Sigmoid colon (tissue), 6 donors: ENCODE measurements at regions not wholly inside any gene's neighbourhood (a gene's known extent, or its start where the extent isn't known, plus 50 kb on each side); places are given as distances from the start of the nearest gene placed in this dataset.

Source experiments
- DNase-seq: peaks from one replicate; pipeline ENCODE4 v3.0.0-alpha.2; 2019
- H3K27ac ChIP-seq, 4 donors: fragments of 200-600 bp; sonication (generic); one replicate each; pipeline ENCODE4 v1.5.1; 2016 to 2019; ENCODE audit warnings: mild to moderate bottlenecking in 1 of 4
- H3K27me3 ChIP-seq, 3 donors: fragments of 200-600 bp; sonication (generic); one replicate each; pipeline ENCODE4 v1.5.1; 2019; ENCODE audit warnings: mild to moderate bottlenecking in 1 of 3
- H3K36me3 ChIP-seq, 4 donors: fragments of 200-600 bp; sonication (generic); one replicate each; pipeline ENCODE4 v1.5.1; 2016 to 2019
- H3K4me1 ChIP-seq, 4 donors: fragments of 200-600 bp; sonication (generic); one replicate each; pipeline ENCODE4 v1.5.1; 2017 to 2019
- H3K4me3 ChIP-seq, 4 donors: fragments of 200-600 bp; sonication (generic); one replicate each; pipeline ENCODE4 v1.5.1; 2017 to 2019; ENCODE audit warnings: mild to moderate bottlenecking in 2 of 4, moderate library complexity in 1 of 4
- H3K9me3 ChIP-seq, 4 donors: fragments of 200-600 bp in 3 of 4; sonication (generic) in 3 of 4; one replicate each; pipeline versions ENCODE4 v1.5.1 to v1.6.1; 2013 to 2019
- CTCF ChIP-seq, 4 experiments: fragments of 450-650 bp in 3 of 4; fragments of 200-600 bp in 1 of 4; IDR thresholded peaks; one replicate each; pipeline ENCODE4 v1.5.1; 2016 to 2019; ENCODE audit warnings: antibody characterized with exemption in 4 of 4, mild to moderate bottlenecking in 3 of 4, moderate library complexity in 2 of 4
- EP300 ChIP-seq, 4 donors: sonication (generic); formaldehyde crosslinking; IDR thresholded peaks; one replicate each; pipeline ENCODE4 v1.6.1; 2017; ENCODE audit warnings: antibody characterized with exemption in 4 of 4
- POLR2A ChIP-seq, 2 donors: fragments of 450-650 bp; IDR thresholded peaks; one replicate each; pipeline ENCODE4 v1.6.1; 2016; ENCODE audit warnings: antibody characterized with exemption in 2 of 2, mild to moderate bottlenecking in 2 of 2, moderate library complexity in 2 of 2
- POLR2AphosphoS5 ChIP-seq, 4 donors: sonication (generic); formaldehyde crosslinking; IDR thresholded peaks; one replicate each; pipeline ENCODE4 v1.6.1; 2017; ENCODE audit warnings: antibody characterized with exemption in 4 of 4
- WGBS, 2 donors: extraction: QIAGEN DNeasy Blood & Tissue Kit; methylation state at CpG; one replicate each; pipeline ENCODE4 v1.1.7; 2013; 5-methylcytosine and 5-hydroxymethylcytosine counted together
- intact Hi-C: fragments of 100-400 bp; cut with DNase I; formaldehyde crosslinking; loops from one replicate; pipeline ENCODE4 v1.15.1; 2023
- donor health status: healthy with polysubstance abuse.
- donor health status: healthy.

DNA sequence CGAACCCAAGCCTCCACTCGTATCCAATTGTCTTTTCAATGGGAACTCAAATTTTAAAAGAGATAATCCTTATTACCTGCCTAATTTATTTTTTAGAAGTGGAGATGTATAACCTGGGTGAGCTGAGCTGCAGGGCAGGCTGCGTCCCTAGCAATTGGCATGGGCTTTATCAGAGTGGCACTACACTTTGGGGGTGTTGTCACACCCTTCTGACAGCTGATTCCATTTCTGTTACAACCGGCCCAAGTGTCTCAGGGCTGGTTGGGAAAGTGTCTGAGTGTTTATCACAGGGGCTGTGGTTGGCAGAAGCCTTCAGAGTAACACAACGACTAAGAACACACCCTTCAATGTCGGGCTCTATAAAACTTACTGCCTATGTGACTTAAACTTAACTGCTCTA is 295.0 kb downstream of the SMAD2 start:
- Histone ChIP-seq H3K27me3 (peaks cover 0 to 2% (median 0%) of the 10 kb centered on the region in 3 donors), H3K9me3 (peaks cover 0 to 2% (median 0%) of the 10 kb centered on the region in 4 donors), H3K4me3 (no peak overlapping the region), H3K27ac (no peak overlapping the region), H3K4me1 (no peaks in the 10 kb centered on the region), H3K36me3 (no peaks in the 10 kb centered on the region)
- WGBS, 2 donors: 58 to 78% methylated on average over 6 of the region's 6 CpGs
- DNase-seq: no peak
- intact Hi-C loops: no loop called here
- TF ChIP-seq CTCF (IDR thresholded peaks at IDR 0.05) (no peak), POLR2A (IDR thresholded peaks at IDR 0.05) (no peak), EP300 (IDR thresholded peaks at IDR 0.05) (no peak)

GRCh38 chr18:47632970-47633635 is 297.4 kb downstream of the SMAD2 start:
- intact Hi-C loops: no loop called here
- TF ChIP-seq POLR2AphosphoS5 (IDR thresholded peaks at IDR 0.05) (no peak), EP300 (IDR thresholded peaks at IDR 0.05) (no peak), CTCF (IDR thresholded peaks at IDR 0.05) (no peak), POLR2A (IDR thresholded peaks at IDR 0.05) (no peak)
- Histone ChIP-seq H3K4me3 (no peak overlapping the region), H3K36me3 (no peaks in the 10 kb centered on the region), H3K27me3 (peaks cover 0 to 3% (median 0%) of the 10 kb centered on the region in 3 donors), H3K4me1 (no peaks in the 10 kb centered on the region), H3K9me3 (peaks cover 0 to 2% (median 0%) of the 10 kb centered on the region in 4 donors), H3K27ac (no peak overlapping the region)
- DNase-seq: no peak
- WGBS, 2 donors: 56 to 78% methylated on average over 2 of the region's 2 CpGs

- Histone ChIP-seq H3K9me3 (no peaks in the 10 kb centered on the region), H3K36me3 (no peaks in the 10 kb centered on the region), H3K4me1 (no peaks in the 10 kb centered on the region), H3K27me3 (peaks cover 0 to 3% (median 0%) of the 10 kb centered on the region in 3 donors), H3K27ac (no peak overlapping the region), H3K4me3 (no peak overlapping the region)
- intact Hi-C loops: no loop called here
- TF ChIP-seq POLR2A (IDR thresholded peaks at IDR 0.05) (no peak), CTCF (IDR thresholded peaks at IDR 0.05) (no peak), POLR2AphosphoS5 (IDR thresholded peaks at IDR 0.05) (no peak), EP300 (IDR thresholded peaks at IDR 0.05) (no peak)
- no peak for DNase-seq
- 57 to 80% methylated on average over 5 of the region's 5 CpGs for WGBS, 2 donors
Measured at GRCh38 chr18:47628893-47629292, 301.6 kb downstream of the SMAD2 start.

- TF ChIP-seq CTCF (IDR thresholded peaks at IDR 0.05) (no peak), EP300 (IDR thresholded peaks at IDR 0.05) (no peak), POLR2AphosphoS5 (IDR thresholded peaks at IDR 0.05) (no peak), POLR2A (IDR thresholded peaks at IDR 0.05) (no peak)
- intact Hi-C loops: no loop called here
- no peaks in the 10 kb centered on the region for H3K9me3 ChIP-seq
- peaks cover 0 to 3% (median 0%) of the 10 kb centered on the region in 3 donors for H3K27me3 ChIP-seq
- H3K27ac ChIP-seq: no peak overlapping the region
- H3K36me3 ChIP-seq: no peaks in the 10 kb centered on the region
- H3K4me3 ChIP-seq: no peak overlapping the region
- no peak for DNase-seq
- H3K4me1 ChIP-seq: no peaks in the 10 kb centered on the region
Measured at GRCh38 chr18:47628240-47628781, 302.1 kb downstream of the SMAD2 start.
